NB4 (cell line): ENCODE measurements at regions not wholly inside any gene's neighbourhood (a gene's known extent, or its start where the extent isn't known, plus 50 kb on each side); places are given as distances from the start of the nearest gene placed in this dataset.

Experiments
- DNase-seq: peaks from one replicate; pipeline ENCODE4 v3.0.0; 2010; ENCODE audit warnings: low read depth
- H3K4me3 ChIP-seq: one replicate; pipeline ENCODE4 v1.5.1; 2011; ENCODE audit warnings: mild to moderate bottlenecking, low read depth, low read length, moderate library complexity
- MYC ChIP-seq: IDR thresholded peaks from 2 replicates; pipeline ENCODE4 v1.6.1; 2011; ENCODE audit warnings: low read depth, low read length
- POLR2A ChIP-seq: IDR thresholded peaks from 2 replicates; pipeline ENCODE4 v1.6.1; 2011; ENCODE audit warnings: mild to moderate bottlenecking; ENCODE audit not compliant: insufficient read length; ENCODE audit errors: extremely low read depth
- TF ChIP-seq, protein P1 (sequence below): IDR thresholded peaks from one replicate; pipeline ENCODE4 v1.5.1; 2012; ENCODE audit warnings: low read depth, low read length
- TF ChIP-seq, protein P2 (sequence below): IDR thresholded peaks from 2 replicates; pipeline ENCODE4 v1.6.1; 2011; ENCODE audit warnings: low read depth, low read length

DNA sequence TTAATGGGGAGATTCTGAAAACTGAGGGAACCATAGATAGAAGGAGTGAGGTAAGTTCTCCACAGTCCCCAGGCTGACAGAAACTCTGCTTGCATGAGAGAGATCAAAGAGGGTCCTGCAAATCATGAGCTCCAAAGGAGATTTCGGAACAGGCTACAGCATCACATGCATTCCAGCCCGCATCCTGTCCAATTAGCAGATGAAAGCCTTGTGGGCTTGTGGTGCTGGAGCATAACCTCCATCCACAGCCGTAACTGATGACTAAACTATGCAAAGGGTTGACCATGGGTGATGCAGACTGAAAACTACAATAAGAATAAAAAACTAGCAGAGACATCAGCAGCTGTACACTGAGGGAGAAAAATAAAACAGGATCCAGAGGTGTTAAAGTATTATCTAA lies 654.5 kb downstream of the TLL1 start:
- DNase-seq, result no peak
- TF ChIP-seq, protein P1, sequence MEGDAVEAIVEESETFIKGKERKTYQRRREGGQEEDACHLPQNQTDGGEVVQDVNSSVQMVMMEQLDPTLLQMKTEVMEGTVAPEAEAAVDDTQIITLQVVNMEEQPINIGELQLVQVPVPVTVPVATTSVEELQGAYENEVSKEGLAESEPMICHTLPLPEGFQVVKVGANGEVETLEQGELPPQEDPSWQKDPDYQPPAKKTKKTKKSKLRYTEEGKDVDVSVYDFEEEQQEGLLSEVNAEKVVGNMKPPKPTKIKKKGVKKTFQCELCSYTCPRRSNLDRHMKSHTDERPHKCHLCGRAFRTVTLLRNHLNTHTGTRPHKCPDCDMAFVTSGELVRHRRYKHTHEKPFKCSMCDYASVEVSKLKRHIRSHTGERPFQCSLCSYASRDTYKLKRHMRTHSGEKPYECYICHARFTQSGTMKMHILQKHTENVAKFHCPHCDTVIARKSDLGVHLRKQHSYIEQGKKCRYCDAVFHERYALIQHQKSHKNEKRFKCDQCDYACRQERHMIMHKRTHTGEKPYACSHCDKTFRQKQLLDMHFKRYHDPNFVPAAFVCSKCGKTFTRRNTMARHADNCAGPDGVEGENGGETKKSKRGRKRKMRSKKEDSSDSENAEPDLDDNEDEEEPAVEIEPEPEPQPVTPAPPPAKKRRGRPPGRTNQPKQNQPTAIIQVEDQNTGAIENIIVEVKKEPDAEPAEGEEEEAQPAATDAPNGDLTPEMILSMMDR, result no peak
- TF ChIP-seq, protein P2, sequence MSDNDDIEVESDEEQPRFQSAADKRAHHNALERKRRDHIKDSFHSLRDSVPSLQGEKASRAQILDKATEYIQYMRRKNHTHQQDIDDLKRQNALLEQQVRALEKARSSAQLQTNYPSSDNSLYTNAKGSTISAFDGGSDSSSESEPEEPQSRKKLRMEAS, result no peak
- TF ChIP-seq MYC, result no peak
- H3K4me3 ChIP-seq, result no peak overlapping the region

DNA sequence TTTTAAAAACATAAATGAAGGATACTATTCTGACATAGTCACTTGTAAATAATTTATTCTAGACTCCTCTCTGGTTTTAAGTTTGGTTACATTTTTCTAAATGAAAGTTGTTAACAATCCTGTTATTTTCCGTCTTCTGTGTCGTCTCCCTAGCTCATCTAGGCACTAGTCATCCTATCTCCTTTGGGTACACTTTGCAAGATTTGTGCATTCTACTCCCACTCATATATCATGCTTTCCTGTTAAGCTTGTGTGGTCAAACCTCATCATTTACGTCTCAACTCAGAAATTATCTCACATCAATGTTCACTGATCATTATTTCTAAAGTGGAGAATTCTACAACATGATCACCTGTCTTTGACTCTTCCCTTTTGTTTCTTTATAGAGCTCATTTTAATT lies 658.7 kb downstream of the TLL1 start:
- TF ChIP-seq MYC, result no peak
- TF ChIP-seq, protein P2, result no peak
- TF ChIP-seq, protein P1, result no peak
- TF ChIP-seq POLR2A, result no peak
- DNase-seq, result no peak
- no peak overlapping the region for H3K4me3 ChIP-seq

DNA sequence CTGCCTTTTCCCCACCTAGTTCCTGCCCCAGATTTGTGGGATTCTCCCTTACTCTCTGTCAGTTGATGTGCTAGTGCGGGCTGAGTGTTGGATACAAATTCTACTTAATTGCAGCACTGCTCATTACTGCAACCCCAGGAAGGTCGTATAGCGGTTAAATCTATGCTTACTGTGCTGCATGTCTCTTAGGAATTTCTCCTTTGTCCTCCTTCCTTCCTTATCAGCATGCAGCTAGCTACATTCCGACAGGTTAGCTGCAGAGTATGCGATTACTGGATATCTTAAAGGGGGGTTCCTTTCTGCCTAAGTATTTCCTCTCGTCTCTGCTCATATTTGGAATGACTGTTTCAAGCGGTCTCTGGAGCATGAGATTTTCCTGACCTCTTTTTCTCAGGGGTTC lies 662.8 kb downstream of the TLL1 start:
- H3K4me3 ChIP-seq, result no peak overlapping the region
- no peak for DNase-seq
- TF ChIP-seq, protein P2, result no peak
- TF ChIP-seq MYC (no peak), POLR2A (no peak)
- TF ChIP-seq, protein P1, result no peak

DNA sequence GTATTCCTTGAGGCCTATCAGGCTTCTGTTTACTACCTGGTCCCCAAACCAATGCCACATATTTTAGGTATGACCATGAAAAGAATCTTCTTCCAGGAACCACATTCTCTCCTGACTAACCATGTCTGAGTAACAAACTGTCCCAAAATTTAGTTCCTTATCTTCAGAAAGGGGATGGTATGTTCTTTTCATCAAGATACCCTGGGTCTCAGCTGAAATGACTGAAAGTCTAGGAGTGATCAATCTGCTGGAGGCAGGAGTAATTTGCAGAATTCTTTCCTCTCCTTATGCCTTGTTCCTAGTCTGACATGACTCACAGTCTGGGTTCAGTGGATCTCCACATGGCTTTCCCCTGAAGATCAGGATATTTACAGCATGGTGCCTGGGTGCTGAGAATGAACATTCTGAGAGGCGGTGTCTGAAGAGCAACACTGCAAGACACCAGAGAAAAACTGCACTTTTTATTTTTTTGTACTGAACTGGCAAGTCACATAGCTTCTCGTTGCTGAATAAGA lies 665.5 kb downstream of the TLL1 start:
- H3K4me3 ChIP-seq, result no peak overlapping the region
- no peak for DNase-seq
- TF ChIP-seq, protein P1, result no peak
- TF ChIP-seq MYC (no peak), POLR2A (no peak)
- TF ChIP-seq, protein P2, result no peak

DNA sequence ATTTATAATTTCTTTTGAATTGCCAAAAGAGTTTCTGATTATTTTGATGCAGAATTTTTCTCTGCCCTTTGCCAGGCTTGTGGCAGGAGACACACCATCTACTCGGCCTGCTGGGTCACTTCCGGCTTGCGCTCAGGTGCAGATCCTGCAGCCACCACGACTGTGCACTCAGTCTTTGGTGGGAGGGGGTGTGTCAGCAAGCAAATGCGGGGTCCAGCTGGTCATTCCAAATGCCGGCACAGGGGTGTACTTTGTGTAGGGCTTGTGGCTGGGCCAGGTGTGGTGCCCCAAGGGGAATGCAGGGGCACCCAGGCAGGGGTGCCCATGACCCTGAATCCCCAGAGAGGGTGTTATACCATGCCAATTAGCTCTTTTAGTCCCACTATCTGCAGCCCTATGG lies 673.0 kb downstream of the TLL1 start:
- no peak for DNase-seq
- no peak overlapping the region for H3K4me3 ChIP-seq
- no peak for TF ChIP-seq MYC
- no peak for TF ChIP-seq POLR2A
- TF ChIP-seq, protein P2, result no peak
- TF ChIP-seq, protein P1, result no peak
